CD4-positive, alpha-beta T cell treated with Interleukin-6 at 100 ng/mL for 8 hours (primary cell): ENCODE measurements at regions not wholly inside any gene's neighbourhood (a gene's known extent, or its start where the extent isn't known, plus 50 kb on each side); places are given as distances from the start of the nearest gene placed in this dataset.
"Not testable (repeated sequence)": the region's sequence is repeated elsewhere in the genome, so short reads cannot be mapped to it uniquely, and the experiment has no call there.

Experiments used
- DNase-seq: peaks from one replicate; pipeline ENCODE4 v3.0.0-alpha.2; 2020; ENCODE audit warnings: mixed read lengths, low spot score

DNA sequence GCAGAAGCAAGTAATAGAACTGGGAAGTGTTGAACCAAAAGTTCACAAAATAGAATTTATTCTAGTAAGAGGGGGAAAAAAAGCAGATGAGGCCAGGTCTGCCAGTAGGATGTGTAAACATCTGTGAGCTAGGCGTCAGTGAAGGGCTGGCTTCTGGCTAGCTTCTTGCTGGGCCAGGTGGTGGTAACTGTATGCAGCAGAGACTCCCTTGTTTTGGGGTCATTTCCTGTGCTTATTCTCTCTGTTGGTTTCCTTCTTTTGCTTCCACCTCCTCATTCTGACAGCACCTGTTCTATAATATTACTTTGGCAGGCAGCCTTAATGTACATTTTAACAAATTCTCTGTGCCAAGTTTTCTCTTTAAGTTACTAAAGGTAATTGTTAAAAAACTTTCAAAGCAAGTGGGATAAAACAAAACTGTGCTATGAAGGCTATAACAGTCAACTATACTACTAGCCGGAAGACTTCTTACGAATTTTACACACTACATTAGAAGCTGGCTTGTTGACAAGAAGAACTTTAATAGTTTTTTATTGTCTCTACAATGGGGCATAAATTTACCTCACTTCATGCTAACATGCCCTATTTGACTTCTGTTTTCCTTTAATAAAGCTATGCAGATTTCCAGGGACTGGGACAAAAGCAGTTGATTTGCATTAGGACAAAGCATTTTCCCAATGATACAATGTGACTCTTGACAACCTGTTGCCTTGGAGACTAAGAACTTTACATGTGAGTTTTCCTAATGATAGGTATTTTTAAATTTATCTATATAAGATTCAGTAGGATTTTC lies 318.8 kb upstream of the NAALADL2 start:
- DNase-seq = no peak

DNA sequence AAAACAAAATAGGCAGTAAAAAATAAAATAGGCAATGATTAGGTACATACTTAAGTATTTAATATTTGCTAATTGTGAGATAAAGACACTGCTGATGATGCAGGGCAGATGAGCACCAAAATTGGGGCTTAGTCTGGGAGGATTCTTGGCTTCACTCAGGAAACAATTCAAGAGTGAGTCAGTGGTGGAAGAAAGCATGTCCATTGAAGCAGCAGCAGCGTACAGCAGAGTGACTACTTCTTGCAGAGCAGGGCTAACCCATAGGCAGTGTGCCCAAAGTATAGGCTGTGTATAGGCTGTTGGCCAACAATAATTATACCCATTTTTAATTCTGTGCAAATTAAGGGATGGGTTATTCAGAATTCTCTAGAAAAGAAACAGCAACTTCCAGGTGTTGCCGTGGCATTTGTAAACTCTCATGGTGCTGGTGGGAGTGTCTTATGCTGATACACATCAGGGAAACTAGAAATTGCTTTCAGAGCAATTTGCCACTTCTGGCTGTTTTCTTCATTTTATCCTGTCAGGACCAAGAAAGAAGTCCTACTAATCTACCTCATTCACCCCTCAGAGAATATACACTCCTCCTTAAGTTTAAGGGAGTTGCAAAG lies 317.3 kb upstream of the NAALADL2 start:
- no peak for DNase-seq

DNA sequence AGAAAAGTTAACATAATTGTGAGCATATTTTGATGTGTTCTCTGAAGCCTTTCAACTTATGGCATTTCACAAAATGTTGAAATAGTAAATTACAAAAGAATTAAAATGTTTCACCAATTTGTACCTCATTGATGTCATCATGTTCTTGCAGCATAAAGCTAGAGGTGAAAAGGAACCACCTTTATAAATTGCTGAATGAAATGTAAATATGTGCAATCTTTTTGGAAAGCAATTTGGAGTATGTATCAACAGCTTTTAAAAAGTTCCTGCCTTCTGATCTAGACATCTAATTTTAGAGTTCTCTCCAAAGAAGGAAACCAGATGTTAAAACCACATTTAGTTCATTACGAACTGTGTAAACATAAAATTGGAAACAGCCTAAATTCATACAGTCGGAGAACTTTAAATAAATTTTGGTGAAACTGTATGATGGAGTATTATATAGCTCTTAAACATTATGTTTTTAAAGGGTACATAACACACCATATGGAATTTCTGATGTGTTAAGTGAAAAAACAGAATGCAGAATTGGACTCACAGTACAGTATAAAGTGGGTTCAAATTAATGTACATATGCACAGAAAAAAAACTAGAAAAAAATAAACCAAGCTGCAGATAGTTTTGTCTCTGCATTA lies 311.2 kb upstream of the NAALADL2 start:
- DNase-seq = no peak

DNA sequence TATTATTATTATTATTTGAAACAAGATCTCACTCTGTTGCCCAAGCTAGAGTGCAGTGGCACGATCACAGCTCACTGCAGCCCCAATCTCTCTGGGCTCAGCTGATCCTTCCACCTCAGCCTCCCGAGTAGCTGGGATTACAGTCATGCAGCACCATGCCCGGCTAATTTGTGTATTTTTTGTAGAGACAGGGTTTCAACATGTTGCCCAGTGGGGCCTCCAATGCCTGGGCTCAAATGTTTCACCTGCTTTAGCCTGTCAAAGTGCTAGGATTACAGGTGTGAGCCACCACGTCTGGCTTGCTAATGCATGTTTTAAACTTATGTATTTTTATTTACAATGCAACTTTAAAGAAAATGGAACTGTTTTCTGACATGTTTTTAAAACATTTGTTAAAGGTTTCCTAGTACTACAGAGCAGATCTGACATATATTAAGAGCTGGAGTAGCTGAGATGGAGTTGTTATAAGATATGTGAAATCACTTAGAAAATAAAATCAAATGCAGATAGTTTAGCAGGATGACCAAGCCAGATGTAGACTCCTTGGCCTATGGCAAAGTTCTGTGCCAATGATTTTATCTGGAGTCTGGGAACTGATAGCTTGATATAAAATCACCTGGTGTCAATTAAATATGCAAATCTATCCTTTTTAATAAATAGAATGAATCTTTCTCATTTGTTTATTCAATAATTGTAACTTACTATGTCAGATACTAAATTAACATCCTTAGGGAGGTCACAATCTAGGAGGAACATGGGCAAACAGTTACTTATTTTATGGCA lies 310.1 kb upstream of the NAALADL2 start:
- DNase-seq = no peak

DNA sequence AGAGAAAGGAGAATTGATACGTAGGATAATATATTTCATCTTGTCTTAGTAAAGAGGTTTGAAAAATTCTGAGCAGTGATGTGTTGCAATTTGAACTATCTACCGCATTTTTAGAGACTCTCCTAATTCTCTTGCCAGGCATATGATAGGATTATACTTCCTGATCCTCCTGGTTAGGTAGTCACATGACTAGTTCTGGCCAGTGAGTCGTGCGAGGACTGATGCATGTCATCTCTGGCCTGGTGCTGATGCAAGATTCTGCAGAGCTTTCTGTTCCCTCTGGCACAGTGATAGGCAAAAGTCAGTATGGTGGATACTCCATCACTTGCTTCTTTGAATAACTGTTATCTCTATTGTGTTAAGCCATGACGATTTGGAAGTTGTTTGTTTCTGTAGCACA lies 277.6 kb upstream of the NAALADL2 start:
- DNase-seq = no peak

DNA sequence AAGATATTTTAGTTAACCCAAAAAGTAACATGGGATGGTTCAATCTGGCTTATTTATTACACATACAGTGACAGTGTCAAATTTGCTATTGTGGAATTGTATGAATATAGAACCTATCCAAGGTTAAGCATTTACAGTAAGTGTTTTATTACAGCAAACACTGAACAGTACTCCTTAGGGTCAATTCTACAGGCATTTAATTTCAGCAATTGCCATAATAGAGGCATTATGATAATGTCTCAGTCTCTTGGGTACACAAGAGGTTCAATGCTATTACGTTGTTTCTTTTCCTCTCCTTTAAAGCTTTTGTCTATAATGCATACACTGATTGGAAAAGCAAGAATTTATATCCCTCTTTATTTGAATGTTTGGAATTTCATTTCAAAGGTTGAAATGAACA lies 275.7 kb upstream of the NAALADL2 start:
- DNase-seq = no peak

DNA sequence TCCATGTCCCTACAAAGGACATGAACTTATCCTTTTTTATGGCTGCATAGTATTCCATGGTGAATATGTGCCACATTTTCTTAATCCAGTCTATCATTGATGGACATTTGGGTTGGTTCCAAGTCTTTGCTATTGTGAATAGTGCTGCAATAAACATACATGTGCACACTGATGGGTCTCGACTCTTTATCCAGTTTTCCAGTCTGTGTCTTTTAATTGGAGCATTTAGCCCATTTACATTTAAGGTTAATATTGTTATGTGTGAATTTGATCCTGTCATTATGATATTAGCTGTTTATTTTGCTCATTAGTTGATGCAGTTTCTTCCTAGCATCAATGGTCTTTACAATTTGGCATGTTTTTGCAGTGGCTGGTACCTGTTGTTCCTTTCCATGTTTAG lies 272.0 kb upstream of the NAALADL2 start:
- DNase-seq = not testable (repeated sequence)

DNA sequence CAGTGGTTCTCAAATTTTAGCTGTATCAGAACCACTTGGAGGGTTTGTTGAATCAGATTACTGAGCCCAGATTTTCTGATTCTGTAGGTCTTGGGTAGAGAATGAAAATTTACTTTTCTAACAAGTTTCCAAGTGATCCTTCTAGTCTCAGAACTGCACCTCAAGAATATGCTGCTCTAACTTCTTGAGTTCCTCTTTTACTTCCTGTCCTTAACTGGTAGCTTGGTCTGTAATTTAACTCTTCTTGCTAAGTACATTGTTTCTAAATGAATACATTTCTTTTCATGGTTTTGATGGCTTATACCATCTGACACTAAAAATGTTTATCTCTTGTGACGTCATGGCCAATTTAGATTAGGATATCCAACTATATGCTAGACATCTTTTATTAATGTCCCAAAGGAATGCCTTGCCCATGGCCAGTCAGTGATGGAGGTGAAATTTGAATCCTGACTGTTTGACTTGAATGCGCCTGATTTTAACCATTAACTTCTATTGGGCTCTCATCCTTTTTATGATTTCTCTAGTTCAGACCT lies 262.6 kb upstream of the NAALADL2 start:
- DNase-seq = no peak

DNA sequence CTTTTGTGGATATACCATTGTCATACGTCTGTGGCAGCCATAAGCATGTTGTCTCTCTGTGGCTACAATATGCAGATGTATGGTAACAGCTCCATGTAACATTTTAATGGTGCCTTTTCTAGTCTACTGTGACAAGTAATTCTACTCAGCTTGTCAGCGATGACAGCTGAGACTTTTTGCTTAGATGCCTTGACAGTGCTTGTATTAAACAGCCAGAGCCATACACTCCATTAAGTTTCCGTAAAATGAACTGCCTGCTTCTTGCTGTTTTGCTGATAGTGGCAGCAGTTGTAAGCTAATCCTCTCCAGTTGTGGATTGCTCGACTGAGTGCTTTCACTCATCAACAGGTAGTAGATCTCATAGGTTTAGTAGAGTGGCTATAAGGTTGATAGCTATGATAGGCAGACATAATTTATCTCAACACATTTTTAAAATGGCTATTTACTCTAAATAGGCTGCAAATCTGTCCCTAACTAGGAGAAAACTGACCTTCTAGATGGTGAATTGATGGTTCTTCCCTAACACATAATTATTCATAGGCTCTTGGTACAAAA lies 260.2 kb upstream of the NAALADL2 start:
- no peak for DNase-seq

DNA sequence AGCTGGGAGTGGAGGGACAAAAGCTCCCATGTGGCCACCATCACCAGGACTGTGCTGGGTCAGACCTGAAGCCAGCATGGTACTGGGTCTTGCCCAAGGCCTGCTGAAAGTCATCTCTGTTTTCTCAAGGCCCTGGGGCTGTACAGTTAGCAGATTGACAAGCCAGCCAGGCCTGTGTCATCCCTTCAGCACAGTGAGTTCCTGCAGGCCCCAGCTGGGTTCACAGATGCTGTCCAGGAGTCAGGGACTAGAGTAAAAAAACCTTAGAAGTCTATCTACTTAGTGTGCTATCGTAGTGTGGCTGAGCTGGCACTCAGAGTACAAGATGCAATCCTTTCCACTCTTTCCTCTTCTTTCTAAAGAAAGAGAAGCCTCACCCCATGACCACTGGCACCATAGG lies 246.0 kb upstream of the NAALADL2 start:
- DNase-seq = no peak

DNA sequence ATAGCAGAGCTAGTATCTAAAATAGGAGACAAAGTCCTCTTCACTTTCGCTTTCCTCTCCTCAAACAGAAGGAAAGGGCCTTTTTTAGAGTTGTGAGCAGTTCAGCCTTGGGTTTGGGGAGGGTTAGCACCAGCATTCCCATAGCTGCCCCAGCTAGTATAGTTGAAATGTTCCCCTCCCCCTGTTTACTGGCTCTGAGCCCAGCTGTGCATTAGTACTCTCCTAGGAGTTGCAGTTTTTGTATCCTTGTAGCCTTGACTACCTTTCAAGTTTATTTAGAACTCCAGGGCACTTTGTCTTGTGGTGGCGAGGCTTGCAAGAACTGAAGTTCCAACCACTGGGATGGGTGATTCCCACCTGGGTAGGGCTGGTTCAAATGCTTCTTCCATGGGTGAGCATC lies 245.1 kb upstream of the NAALADL2 start:
- DNase-seq = no peak

DNA sequence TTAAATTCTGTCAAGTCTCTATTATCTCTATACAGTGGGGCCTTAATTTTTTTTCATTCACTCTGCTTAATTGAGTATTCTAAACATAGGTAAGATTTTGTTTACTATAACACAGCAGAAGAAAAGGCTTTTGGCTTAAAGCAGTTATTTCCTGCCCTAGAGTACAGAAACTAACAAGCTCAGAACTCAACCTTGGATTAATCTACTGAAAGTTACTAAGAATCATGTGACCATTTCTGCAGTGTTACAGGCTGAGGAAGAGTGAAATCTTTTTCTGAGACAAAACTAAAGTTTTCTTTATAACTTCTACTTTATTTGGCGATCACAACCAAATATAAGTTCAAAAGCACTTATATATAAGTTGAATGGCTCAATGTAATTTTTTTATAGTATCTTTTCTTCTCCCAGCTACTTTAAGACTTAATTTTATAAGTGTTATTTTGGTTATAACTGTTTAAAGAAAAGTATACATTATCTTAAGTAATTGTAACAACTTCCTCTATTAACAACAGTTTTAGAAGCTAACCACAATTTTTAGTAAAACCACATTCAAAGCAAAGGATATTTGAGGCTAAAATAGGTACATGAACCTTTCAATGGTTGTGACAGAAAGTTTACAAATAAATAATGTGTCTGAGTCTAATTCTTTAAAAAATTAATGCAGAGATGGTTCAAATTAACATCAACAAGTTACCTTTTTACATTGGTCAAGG lies 240.6 kb upstream of the NAALADL2 start:
- no peak for DNase-seq

DNA sequence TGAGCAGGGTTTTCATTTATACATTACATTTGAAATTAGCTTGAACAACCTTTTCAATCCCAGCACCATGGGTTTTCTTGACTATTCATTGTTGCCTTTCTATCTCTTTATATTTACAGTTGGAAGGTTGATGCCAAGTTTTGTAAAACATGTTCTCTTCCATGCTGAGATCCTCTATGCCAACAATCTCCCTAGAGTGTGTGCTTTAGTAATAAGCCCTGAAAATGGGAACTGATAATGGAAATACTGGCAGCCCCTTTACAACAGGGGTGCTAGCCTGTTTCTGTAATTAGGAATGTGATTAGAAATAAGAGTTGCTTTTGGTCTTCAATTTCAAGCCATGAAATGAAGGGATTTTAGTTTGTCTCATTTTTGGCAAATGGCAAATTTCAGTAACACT lies 239.9 kb upstream of the NAALADL2 start:
- DNase-seq = no peak

DNA sequence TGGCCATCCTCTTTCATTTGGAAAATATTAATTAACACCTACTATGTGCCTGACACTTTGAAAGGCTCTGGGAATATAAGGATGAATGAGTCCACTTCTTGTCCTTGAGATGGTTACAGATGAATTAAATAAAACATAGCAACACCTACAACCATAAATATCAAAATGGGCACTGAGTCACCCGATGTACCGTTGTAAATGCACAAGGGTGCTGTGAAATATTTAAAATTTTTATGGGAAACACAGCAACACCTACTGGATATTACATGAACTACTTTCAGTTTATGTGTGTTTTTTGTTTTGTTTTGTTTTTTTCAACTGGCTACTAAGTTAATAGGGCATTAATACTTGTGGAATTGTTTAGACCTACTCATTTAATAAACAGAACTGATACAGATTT lies 239.0 kb upstream of the NAALADL2 start:
- DNase-seq = no peak

DNA sequence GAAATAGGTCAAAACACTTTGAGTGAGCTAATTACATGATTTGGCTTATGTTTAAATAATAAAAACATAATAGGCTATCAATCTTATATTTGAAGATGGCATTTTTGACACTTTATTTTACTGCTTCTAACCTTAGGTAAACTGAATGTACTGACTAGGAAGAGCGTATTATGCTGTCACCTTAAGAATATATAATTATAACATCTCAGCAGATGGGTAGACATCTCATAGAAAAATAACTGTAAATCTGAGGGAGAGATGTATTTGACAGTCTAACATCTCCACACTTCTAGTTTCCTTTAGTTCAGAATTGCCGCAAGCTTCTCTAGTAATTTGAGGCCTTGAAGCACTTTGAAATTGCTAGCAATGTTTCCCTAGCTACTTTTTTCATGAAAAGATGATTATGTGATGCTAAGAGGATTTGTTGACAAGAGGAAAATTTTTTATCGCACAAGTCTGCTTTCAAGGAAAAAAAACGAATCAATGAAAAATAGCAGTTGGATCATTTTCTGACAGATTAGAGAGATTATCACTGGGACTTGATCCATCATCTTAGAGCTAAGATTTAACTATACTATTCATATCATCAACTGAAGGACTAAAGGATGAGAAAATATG lies 238.2 kb upstream of the NAALADL2 start:
- no peak for DNase-seq

DNA sequence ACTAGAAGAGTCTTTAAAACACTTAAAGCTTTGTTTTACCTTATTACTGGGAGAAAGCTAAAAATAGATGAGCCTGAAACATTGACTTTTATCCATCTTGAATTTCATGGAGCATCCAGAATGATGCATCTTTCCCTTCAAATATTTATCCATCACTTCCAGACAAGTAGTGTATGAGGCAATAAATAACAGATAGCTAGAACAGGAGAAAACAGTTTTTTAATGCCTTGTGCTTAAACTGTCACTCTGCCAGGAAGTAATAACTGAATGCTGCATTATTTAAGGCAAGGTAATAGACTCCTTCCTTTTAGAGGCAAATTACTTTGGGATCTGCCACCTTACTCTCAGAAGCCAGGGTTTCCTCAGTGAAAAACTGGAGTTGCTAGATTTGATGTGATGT lies 225.8 kb upstream of the NAALADL2 start:
- no peak for DNase-seq

DNA sequence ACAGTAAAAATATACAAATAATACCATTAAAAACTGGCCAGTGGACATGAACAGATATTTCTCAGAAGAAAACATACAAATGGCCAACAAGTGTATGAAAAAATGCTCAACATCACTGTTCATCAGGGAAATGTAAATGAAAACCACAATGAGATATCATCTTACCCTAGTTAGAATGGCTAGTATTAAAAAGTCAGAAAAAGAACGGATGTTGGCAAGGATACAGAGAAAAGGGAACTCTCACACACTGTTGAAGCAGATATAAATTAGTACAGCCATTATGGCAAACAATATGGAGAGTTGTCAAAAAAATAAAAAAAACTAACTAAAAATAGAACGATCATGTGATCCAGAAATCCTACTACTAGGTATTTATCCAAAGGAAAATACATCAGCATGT lies 222.7 kb upstream of the NAALADL2 start:
- DNase-seq = no peak

DNA sequence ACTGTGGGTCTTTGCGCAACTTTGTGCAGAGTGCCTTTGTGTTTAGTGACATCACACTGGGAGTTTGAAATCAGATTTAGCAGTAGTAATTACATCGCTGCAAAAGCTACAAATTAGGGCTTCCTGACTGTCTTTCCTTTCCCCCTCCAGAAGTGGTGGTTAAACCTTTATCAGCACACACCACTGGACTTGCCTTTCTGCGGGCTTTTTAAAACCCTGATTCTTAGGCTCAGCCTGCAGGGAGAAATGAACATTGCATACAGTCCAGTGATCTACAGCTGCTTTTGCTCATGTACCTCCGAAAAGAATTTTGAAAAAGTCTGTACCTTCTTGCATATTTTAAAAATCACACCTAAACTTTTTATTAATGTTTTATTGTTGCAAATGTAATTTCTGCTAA lies 219.7 kb upstream of the NAALADL2 start:
- DNase-seq = no peak

DNA sequence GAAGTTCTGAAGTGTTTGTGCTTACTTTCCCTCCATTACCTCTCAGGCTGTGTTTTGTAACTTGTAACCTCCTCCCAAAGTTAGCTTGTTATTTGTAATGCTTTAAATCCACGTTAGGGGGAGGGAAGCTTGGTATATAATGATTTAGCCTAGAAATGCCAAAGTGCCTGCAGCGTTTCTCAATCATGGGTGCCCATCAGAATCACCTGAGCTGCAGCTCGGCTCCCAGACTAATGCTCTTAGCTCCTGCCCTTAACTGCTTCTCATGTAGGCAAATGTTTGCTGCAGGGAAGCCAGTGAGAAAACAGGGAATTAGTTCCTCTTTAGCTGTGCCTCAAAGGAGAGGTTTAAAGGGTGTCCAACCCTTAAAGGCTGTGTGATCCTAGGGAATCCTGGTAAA lies 219.2 kb upstream of the NAALADL2 start:
- no peak for DNase-seq

DNA sequence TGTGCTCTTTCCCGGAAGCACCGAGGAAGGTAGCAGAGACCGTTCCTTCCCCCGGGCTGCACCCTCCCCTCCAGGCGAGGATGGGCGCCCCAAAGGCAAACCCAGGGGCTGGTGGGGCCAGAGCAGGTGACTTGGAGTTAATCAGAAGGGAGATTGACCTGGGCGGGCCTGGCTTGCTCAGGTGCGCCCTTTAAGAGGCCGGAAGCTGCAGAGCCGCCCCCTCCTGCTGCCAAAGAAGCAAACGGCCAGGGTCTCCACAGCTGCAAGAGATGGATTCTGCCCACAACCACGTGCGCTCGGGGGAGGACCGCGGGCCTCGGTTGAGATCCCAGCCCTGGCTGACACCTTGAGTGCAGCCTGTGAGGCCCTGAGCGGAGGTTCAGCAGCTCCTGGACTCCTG lies 218.2 kb upstream of the NAALADL2 start:
- no peak for DNase-seq

DNA sequence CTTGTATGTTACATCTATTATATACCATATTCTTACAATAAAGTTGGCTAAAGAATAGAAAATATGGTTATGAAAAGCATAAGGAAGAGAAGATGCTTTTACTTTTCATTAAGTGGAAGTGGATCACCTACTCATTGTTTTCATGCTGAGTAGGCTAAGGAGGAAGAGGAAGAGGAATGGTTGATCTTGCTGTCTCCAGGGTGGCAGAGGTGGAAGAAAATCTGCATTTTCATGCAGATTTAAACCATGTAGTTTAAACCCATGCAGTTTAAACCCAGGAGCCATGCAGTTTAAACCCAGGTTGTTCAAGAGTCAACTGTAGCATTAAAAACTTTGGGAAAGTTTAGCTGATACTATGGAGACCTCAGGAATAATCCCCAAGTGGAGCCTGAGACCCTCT lies 214.8 kb upstream of the NAALADL2 start:
- no peak for DNase-seq
